Body of pancreas (tissue), 4 donors: ENCODE measurements at regions not wholly inside any gene's neighbourhood (a gene's known extent, or its start where the extent isn't known, plus 50 kb on each side); places are given as distances from the start of the nearest gene placed in this dataset.

Source experiments
- ATAC-seq: fragments of 150-250 bp; one replicate; pipeline ENCODE4 v1.9.1; 2016
- DNase-seq, 4 donors: peaks; one replicate each; pipeline ENCODE4 v3.0.0-alpha.2; 2019
- H3K27ac ChIP-seq, 4 donors: fragments of 200-600 bp; sonication (generic); 1 replicate in 3 of 4; 2 replicates in 1 of 4; pipeline versions ENCODE4 v1.5.1 to v1.6.1; 2016 to 2019; ENCODE audit warnings: mild to moderate bottlenecking in 1 of 4, mixed read lengths in 1 of 4, moderate library complexity in 1 of 4
- H3K27me3 ChIP-seq, 2 donors: fragments of 200-600 bp; sonication (generic); one replicate each; pipeline ENCODE4 v1.6.0; 2016; ENCODE audit warnings: mild to moderate bottlenecking in 1 of 2
- H3K36me3 ChIP-seq, 2 donors: fragments of 200-600 bp; sonication (generic); replicated peaks in 1 of 2; 2 replicates each; pipeline ENCODE4 v1.5.1; 2016; ENCODE audit warnings: low read depth in 2 of 2; ENCODE audit not compliant: insufficient read depth in 1 of 2
- H3K4me1 ChIP-seq: fragments of 200-600 bp; sonication (generic); one replicate; pipeline ENCODE4 v1.6.0; 2016
- H3K4me3 ChIP-seq, 2 donors: fragments of 200-600 bp; sonication (generic); 1 replicate in 1 of 2; 2 replicates in 1 of 2; pipeline ENCODE4 v1.5.1; 2016 to 2019
- H3K9me3 ChIP-seq, 3 donors: fragments of 200-600 bp; sonication (generic); 1 replicate in 2 of 3; 2 replicates in 1 of 3; pipeline ENCODE4 v1.5.1; 2016
- POLR2A ChIP-seq, 3 donors: fragments of 450-650 bp; IDR thresholded peaks; one replicate each; pipeline ENCODE4 v1.6.1; 2016; ENCODE audit warnings: antibody characterized with exemption in 3 of 3, mild to moderate bottlenecking in 2 of 3
- WGBS, 2 donors: methylation state at CpG; one replicate each; pipeline ENCODE4 v1.1.5; 2017; 5-methylcytosine and 5-hydroxymethylcytosine counted together
- intact Hi-C: fragments of 100-400 bp; cut with DNase I; formaldehyde crosslinking; loops from one replicate; pipeline ENCODE4 v1.15.1; 2023
- TF ChIP-seq, protein P1 (sequence below), 7 experiments: fragments of 450-650 bp in 4 of 7; fragments of 200-600 bp in 3 of 7; sonication (generic) in 3 of 7; IDR thresholded peaks; one replicate each; pipeline ENCODE4 v1.5.1; 2016 to 2019; ENCODE audit warnings: antibody characterized with exemption in 7 of 7

DNA sequence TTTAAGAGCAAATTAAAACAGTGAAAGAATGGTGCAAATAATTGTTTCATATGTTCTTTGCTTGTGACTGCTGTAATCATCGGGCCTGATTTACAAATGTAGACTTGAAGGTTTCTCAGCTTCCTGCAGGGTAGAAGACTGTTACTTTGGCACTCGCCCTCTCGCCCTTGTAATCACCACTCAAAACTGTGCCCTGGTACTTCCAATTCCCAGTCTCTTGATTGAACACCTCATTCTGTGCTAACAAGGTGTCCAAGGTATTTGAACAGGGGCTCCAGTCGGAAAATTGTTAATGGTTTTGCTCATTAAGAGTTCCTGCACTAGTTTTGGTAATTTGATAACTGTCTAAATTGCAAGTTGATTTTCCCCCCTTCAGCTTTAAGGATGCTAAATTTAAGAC, 209.5 kb downstream of the ZIC1 start:
- no peaks in the 10 kb centered on the region for H3K4me1 ChIP-seq
- intact Hi-C loops, result no loop called here
- H3K9me3 ChIP-seq, result no peaks in the 10 kb centered on the region
- no peak overlapping the region for H3K4me3 ChIP-seq
- no peak for ATAC-seq
- WGBS, 2 donors, result 44 to 60% methylated on average over 4 of the region's 4 CpGs
- TF ChIP-seq, protein P1, sequence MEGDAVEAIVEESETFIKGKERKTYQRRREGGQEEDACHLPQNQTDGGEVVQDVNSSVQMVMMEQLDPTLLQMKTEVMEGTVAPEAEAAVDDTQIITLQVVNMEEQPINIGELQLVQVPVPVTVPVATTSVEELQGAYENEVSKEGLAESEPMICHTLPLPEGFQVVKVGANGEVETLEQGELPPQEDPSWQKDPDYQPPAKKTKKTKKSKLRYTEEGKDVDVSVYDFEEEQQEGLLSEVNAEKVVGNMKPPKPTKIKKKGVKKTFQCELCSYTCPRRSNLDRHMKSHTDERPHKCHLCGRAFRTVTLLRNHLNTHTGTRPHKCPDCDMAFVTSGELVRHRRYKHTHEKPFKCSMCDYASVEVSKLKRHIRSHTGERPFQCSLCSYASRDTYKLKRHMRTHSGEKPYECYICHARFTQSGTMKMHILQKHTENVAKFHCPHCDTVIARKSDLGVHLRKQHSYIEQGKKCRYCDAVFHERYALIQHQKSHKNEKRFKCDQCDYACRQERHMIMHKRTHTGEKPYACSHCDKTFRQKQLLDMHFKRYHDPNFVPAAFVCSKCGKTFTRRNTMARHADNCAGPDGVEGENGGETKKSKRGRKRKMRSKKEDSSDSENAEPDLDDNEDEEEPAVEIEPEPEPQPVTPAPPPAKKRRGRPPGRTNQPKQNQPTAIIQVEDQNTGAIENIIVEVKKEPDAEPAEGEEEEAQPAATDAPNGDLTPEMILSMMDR (IDR thresholded peaks at IDR 0.05), result no peak
- TF ChIP-seq POLR2A (IDR thresholded peaks at IDR 0.05), result no peak
- H3K27ac ChIP-seq, result no peak overlapping the region
- no peaks in the 10 kb centered on the region for H3K36me3 ChIP-seq
- no peaks in the 10 kb centered on the region for H3K27me3 ChIP-seq
- no peak for DNase-seq

DNA sequence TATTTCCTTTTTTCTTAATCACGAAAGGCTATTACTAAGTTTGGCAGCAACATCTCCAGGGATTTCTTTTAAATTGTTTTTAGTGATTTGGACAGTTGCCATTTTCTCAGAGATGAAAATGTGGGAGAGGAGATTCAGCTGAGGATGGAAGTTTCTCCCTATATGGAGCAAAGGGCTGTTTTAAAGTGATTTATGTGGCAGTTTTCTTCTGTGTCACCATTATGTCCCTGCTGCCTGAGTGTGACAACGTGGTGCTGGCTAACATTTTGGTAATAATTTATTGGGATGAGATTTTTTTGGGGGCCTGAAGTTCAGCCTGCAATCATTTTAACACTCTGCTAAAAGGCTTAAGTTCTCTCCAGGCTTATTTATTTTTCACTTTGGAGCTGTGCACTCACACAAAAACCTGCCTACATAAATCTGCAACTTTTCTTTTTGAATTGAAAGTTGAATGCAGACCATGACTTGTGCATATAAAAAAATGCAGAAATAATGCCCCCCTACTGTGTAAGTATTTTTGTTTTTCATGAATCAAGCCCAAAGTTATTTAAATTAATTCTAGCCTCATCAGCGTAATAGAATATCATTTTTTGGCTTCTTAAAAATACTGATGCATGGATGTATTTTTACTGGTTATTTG, 210.9 kb downstream of the ZIC1 start:
- TF ChIP-seq POLR2A (IDR thresholded peaks at IDR 0.05), result no peak
- TF ChIP-seq, protein P1 (IDR thresholded peaks at IDR 0.05), result no peak
- DNase-seq (no peak), ATAC-seq (no peak)
- H3K27ac ChIP-seq, result no peak overlapping the region
- no peaks in the 10 kb centered on the region for H3K36me3 ChIP-seq
- intact Hi-C loops, result no loop called here
- H3K4me3 ChIP-seq, result no peak overlapping the region
- WGBS, 2 donors, result 37 to 39% methylated on average over 3 of the region's 3 CpGs
- H3K27me3 ChIP-seq, result no peaks in the 10 kb centered on the region
- no peaks in the 10 kb centered on the region for H3K9me3 ChIP-seq
- H3K4me1 ChIP-seq, result no peaks in the 10 kb centered on the region

DNA sequence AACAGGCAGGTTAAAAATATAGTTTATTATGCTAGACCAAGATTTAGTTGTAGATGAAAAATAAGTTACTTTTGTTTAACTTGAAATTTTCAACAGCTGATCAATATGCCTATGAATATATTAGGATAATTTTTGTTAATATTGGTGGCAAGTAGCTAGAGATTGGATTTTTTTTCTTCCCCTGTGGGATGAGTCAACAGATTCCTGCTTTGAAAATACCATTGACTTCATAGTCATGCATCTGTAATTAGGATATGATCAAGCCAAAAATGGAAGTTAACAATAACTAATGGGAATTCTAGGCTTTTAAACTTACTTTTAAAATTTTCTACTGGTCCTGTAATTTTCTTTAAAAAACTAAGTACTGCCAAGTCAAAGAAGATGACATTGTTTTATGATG, 211.7 kb downstream of the ZIC1 start:
- Histone ChIP-seq H3K27me3 (no peaks in the 10 kb centered on the region), H3K9me3 (no peaks in the 10 kb centered on the region), H3K27ac (no peak overlapping the region), H3K36me3 (no peaks in the 10 kb centered on the region), H3K4me3 (no peak overlapping the region), H3K4me1 (no peaks in the 10 kb centered on the region)
- no peak for TF ChIP-seq POLR2A (IDR thresholded peaks at IDR 0.05)
- TF ChIP-seq, protein P1 (IDR thresholded peaks at IDR 0.05), result no peak
- DNase-seq, result no peak
- ATAC-seq, result no peak
- intact Hi-C loops, result no loop called here

DNA sequence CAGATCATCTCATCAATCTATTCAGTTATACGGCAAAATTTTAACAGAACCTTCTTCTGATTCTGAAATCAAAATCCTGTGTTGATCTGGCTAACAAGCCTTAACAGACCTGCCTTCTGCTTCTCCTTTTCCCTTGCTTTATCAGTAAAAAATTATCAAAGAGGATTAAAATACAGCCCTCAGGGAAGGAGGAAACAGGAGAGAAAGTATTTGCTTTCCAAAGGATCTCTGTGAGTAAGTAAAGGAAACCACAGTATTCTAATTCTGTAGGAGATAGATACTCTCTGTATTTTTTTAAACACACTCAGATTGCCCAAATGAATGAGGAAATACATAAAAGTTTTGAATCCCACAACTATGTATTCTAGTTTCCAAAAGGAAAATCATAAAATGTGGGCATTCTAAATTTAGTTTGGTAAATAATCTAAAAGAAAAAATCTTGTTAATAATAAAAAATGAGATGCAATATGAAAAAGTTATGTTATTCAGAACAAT, 221.8 kb downstream of the ZIC1 start:
- ATAC-seq, result no peak
- no peaks in the 10 kb centered on the region for H3K27me3 ChIP-seq
- no peak overlapping the region for H3K27ac ChIP-seq
- intact Hi-C loops, result no loop called here
- 86 to 88% methylated on average over 1 of the region's 1 CpG for WGBS, 2 donors
- H3K9me3 ChIP-seq, result no peaks in the 10 kb centered on the region
- no peaks in the 10 kb centered on the region for H3K36me3 ChIP-seq
- no peak overlapping the region for H3K4me3 ChIP-seq
- H3K4me1 ChIP-seq, result no peaks in the 10 kb centered on the region
- no peak for DNase-seq
- TF ChIP-seq, protein P1 (IDR thresholded peaks at IDR 0.05), result no peak
- TF ChIP-seq POLR2A (IDR thresholded peaks at IDR 0.05), result no peak

DNA sequence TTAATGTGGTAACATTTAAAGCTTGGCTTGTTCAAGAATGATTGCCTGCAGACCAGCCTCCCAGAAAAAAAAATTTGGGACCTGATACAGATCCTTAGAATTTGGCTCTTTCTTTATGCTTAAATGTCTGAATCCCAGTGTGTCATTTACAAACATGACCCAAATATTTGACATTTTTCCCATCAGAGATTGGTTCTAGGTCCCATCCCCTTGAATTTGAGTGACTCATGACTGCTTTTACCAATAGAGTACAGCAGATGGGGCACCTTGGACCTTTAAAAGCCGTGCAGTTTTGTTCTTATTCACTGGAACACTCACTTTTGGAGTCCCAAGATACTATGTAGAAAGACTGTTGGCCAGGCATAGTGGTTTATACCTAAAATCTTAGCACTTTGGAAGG, 231.6 kb downstream of the ZIC1 start:
- no peak for TF ChIP-seq POLR2A (IDR thresholded peaks at IDR 0.05)
- TF ChIP-seq, protein P1 (IDR thresholded peaks at IDR 0.05), result no peak
- WGBS, 2 donors, result 60 to 76% methylated on average over 1 of the region's 1 CpG
- intact Hi-C loops, result no loop called here
- no peak for ATAC-seq
- Histone ChIP-seq H3K36me3 (no peaks in the 10 kb centered on the region), H3K4me1 (no peaks in the 10 kb centered on the region), H3K9me3 (no peaks in the 10 kb centered on the region), H3K27me3 (no peaks in the 10 kb centered on the region), H3K27ac (no peak overlapping the region), H3K4me3 (no peak overlapping the region)
- no peak for DNase-seq
